ENCODE measurements at regions not wholly inside any gene's neighbourhood (a gene's known extent, or its start where the extent isn't known, plus 50 kb on each side); places are given as distances from the start of the nearest gene placed in this dataset.

DNA sequence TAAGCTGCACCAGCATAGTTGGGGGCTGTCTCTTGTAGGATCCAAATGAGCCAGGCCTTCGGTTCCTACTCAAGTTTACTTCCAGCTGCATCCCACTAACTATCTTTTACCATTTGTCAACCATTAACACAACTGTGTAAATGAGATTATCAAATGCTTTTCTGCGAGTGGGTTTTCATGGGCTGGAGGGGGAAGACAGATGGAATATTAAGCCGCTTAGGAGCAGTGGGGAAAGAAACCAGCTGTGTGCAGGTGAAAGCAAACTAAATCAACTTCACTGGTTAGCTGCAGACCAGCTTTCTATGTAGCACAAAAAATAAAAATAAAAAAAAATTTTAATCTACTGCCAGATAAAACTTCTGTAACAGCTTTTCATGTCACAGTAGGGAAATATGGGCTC, 100.8 kb upstream of the FOXN2 start:
- Histone ChIP-seq H3K27me3 (no peaks in the 10 kb centered on the region), H3K36me3 (no peaks in the 10 kb centered on the region), H3K4me3 (no peak overlapping the region), H3K4me1 (no peaks in the 10 kb centered on the region), H3K9ac (ENCODE audit: low read depth in 2 of 2, low read length in 2 of 2) (no peak overlapping the region), H3K9me3 (no peaks in the 10 kb centered on the region), H3K27ac (no peak overlapping the region)
- DNase-seq, result no peak
- no peak for TF ChIP-seq CTCF (IDR thresholded peaks at IDR 0.05)
- intact Hi-C loops (cut with DNase I), result no loop called here

- Histone ChIP-seq H3K4me3 (no peak overlapping the region), H3K27me3 (no peaks in the 10 kb centered on the region), H3K4me1 (no peaks in the 10 kb centered on the region), H3K9ac (ENCODE audit: low read depth in 2 of 2, low read length in 2 of 2) (no peak overlapping the region), H3K27ac (no peak overlapping the region), H3K9me3 (no peaks in the 10 kb centered on the region), H3K36me3 (no peaks in the 10 kb centered on the region)
- intact Hi-C loops (cut with DNase I), result no loop called here
- TF ChIP-seq CTCF (IDR thresholded peaks at IDR 0.05), result no peak
- DNase-seq, result no peak
Observed at GRCh38 chr2:48218169-48218568, 96.3 kb upstream of the FOXN2 start.

GRCh38 chr2:48219234-48219554, 95.3 kb upstream of the FOXN2 start:
- Histone ChIP-seq H3K27ac (no peak overlapping the region), H3K27me3 (no peaks in the 10 kb centered on the region), H3K9ac (ENCODE audit: low read depth in 2 of 2, low read length in 2 of 2) (no peak overlapping the region), H3K4me1 (no peaks in the 10 kb centered on the region), H3K36me3 (no peaks in the 10 kb centered on the region), H3K9me3 (no peaks in the 10 kb centered on the region), H3K4me3 (no peak overlapping the region)
- TF ChIP-seq CTCF (IDR thresholded peaks at IDR 0.05), result no peak
- intact Hi-C loops (cut with DNase I), result no loop called here
- DNase-seq, result no peak

- no peaks in the 10 kb centered on the region for H3K36me3 ChIP-seq
- no peaks in the 10 kb centered on the region for H3K27me3 ChIP-seq
- DNase-seq, result no peak
- no peak overlapping the region for H3K27ac ChIP-seq
- no peaks in the 10 kb centered on the region for H3K9me3 ChIP-seq
- intact Hi-C loops (cut with DNase I), result no loop called here
- no peak overlapping the region for H3K9ac ChIP-seq (ENCODE audit: low read depth in 2 of 2, low read length in 2 of 2)
- TF ChIP-seq CTCF (IDR thresholded peaks at IDR 0.05), result no peak
- no peaks in the 10 kb centered on the region for H3K4me1 ChIP-seq
- no peak overlapping the region for H3K4me3 ChIP-seq
Observed at GRCh38 chr2:48219555-48220436, 94.7 kb upstream of the FOXN2 start.

- TF ChIP-seq CTCF (IDR thresholded peaks at IDR 0.05), result no peak
- Histone ChIP-seq H3K4me1 (no peaks in the 10 kb centered on the region), H3K27me3 (no peaks in the 10 kb centered on the region), H3K4me3 (no peak overlapping the region), H3K9me3 (no peaks in the 10 kb centered on the region), H3K9ac (ENCODE audit: low read depth in 2 of 2, low read length in 2 of 2) (no peak overlapping the region), H3K27ac (no peak overlapping the region), H3K36me3 (no peaks in the 10 kb centered on the region)
- no peak for DNase-seq
- intact Hi-C loops (cut with DNase I), result no loop called here
Observed at GRCh38 chr2:48220501-48220900, 94.0 kb upstream of the FOXN2 start.

Measured in colonic mucosa (tissue), 4 donors.